ENCODE measurements at regions not wholly inside any gene's neighbourhood (a gene's known extent, or its start where the extent isn't known, plus 50 kb on each side); places are given as distances from the start of the nearest gene placed in this dataset.
"Not testable (repeated sequence)": the region's sequence is repeated elsewhere in the genome, so short reads cannot be mapped to it uniquely, and the experiment has no call there.

DNA sequence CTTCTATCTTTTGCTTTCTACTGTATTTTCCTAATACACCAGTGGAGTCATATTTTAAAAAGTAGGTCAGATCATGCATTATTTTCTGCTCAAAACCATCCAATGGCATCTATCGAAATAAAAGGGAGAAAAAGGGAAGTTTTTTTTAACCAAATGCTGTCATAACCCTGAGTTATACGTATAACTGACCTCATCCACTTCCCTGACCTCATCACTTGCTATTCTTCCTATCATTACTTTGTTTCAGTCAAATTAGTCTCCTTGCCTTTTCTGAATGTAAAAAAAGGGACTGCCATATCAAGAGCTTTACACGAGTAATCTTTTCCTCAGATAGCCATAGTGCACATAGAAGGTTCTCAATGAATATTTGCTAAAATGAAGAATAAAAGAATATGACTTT is 1383.6 kb downstream of the ZPLD1 start:
- DNase-seq: no peak

DNA sequence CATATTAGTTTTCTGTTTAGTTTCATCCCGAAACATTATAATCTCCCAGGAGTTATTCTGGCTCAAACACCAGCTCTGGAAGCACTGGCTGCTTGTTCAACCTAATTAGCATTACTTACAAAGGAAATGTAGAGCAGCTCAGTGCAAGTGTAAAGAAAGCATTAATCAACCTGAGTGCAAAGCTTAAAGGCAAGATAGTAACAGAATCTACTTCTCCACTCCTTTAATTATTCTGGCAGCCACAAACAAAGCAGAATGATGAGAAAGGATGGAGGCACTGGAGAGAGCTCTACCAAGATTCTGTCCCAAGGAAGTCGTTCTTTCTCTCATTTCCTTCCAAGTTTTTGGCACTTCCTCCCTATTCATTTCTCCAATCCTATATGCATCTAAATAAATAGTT is 1384.0 kb downstream of the ZPLD1 start:
- DNase-seq: no peak

DNA sequence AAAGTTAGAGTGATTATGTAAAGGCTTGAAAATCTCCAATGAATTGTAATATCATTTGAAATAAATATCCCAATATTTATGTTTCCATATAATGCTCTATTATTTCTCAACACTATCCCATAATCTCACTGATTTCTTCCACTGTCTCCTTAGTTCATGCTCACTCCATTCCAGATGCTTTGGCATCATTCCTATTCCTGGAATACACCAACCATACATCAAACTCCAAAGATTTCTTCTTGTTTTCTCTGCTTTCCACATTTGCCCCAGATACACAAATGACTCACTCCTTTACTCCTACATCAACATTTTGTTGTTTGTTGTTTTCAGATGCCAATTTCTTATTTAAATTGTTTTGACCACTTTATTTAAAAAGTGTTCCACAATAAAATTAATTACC is 1390.8 kb downstream of the ZPLD1 start:
- DNase-seq: no peak

DNA sequence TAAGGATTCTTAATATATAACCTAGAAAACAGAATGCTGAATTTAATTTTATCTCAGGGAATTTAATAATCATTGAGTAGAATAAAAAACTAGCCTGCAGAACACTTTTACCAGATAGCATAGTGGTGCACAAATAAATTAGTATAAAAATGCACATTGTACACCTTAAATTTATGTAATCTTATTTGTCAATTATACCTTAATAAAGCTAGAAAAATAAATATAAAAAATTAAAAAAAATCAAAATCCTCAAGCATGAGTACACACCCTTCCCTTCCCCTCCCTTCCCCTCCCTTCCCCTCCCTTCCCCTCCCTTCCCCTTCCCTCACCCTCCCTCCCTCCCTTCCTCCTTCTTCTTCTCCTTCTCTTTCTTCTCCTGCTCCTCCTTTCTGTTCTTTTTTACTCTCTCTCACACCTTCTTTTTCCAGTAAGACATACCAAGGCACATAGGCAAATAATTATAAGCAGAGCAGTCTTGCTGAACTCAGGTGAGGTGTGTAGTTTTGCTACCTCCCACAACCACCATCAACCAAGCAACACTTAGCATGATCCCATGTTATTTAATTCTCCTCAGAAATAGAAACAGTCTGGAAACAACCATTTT is 1395.0 kb downstream of the ZPLD1 start:
- DNase-seq: no peak

DNA sequence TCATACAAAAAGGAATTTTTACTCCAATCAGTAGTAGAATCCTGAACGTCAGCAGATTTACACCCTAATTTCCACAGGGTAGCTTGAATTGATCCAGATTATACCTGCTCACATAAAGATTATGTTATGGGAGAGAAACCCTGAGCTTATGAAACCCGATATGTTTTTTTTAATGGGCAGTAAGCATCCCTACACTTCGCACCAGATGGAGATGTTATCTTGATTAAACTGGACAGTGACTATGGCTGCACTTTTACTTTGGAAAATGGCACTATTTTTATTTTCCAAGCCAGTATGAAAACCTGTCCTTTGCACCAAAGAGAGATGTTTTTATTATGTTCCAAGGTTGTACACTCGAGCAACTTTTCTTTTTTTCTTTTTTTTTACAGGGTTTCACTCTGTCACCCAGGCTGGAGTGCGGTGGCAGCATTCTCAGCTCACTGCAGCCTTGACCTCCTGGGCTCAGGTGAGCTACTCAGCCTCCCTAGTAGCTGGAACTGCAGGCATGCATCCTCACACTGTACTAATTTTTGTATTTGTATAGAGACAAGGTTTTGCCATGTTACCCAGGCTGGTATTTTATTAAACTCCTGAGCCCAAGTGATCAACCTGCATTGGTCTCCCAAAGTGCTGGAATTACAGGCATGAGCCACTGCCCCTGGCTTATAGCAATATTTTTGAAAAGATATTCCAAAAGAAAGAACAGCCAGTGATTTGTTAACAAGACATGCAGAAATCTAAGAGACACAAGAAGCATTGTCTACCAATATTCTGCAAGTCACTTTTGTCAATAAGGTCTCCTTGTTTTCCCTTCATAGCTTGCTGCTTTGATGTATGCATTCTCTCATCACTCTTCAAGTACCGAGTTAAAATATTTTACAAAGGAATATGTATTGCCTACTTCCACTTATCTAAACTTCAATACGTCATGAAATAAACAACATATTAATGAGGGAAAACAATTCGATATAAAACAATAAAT is 1412.6 kb downstream of the ZPLD1 start:
- no peak for DNase-seq

DNA sequence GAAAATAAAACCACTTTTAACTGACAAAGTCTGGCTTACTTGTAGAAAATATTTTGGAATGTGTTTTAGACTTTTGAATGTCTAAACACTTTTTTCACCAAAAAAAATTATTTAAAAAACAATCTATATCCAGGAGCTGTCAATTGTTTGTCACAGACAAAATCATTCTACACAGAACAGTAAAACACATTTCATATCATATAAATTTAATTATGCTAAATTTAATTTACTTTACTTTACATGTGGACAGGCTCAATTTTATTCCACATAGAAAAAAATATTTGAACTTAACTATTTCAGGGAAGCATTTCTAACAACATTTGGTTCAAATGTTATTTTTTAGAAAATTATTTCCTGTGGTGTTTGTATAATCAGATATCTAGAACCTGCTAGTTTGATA is 1417.0 kb downstream of the ZPLD1 start:
- DNase-seq: no peak

DNA sequence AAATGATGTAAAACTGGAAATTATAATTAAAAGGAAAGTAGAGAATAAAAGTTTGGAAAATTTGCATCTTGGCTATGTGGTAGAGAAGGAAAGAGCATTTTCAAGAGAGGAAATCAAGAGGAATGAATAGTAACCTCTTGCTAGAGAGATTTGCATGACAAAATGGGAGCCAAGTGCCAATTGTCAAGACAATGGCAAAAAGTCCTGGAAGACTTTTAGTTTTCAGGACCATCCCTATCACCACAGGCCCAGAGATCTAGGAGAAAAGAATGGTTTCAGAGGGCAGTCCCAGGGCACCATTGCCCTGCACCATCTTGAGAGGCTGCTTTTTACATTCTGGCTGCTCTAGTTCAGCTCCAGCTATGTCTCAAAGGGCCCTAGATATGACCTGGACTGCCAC is 1427.6 kb downstream of the ZPLD1 start:
- DNase-seq: no peak

DNA sequence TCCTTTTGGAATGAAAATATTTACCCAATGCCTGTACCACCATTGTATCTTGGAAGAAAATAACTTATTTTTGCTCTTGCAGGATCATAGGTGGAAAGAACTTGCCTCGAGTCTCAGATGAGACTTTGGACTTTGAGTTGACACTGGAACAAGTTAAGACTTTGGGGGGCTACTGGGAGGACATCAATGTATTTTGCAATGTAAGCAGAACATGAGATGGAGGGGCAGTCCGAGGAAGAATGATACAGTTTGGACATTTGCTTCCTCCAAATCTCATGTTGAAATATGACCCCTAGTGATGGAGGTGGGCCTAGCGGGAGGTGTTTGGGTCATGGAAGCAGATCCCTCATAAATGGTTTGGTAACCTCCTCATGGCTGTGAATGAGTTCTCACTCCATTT is 1428.6 kb downstream of the ZPLD1 start:
- DNase-seq: no peak

DNA sequence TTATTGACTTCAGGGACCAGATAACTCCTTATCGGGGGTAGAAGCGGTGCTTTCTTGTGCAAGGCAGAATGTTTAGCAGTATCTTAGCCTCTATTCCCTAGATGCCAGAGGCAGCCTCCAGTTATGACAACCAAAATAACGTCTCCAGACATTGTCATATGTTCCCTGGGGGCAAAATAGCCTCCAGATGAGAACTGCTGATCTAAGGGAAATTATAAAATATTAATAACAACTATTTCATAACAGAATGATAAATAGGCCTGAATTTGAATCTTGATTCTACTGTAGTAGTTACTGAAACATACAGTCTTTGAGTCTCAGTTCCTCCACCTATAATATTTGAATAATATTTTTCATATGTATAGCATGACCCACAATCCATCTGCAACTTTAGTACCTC is 1431.3 kb downstream of the ZPLD1 start:
- no peak for DNase-seq

DNA sequence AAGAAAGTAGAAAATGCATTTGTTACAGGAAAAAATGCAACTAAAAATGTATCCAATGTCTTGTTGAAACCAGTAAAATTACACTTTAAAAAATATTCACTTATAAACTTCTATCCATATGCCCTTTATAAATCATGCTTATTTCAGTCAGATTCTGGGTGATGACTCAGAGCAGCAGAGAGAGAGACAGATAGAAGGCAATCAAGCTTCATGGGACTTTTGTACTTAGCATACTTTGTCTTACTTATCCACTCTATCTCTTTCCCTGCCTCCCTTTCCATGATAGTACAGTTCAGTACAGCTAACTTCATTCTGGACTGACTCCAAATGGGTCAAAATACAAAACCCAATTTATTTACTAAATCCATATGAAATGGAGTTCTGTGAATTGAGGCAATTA is 1438.2 kb downstream of the ZPLD1 start:
- DNase-seq: no peak

DNA sequence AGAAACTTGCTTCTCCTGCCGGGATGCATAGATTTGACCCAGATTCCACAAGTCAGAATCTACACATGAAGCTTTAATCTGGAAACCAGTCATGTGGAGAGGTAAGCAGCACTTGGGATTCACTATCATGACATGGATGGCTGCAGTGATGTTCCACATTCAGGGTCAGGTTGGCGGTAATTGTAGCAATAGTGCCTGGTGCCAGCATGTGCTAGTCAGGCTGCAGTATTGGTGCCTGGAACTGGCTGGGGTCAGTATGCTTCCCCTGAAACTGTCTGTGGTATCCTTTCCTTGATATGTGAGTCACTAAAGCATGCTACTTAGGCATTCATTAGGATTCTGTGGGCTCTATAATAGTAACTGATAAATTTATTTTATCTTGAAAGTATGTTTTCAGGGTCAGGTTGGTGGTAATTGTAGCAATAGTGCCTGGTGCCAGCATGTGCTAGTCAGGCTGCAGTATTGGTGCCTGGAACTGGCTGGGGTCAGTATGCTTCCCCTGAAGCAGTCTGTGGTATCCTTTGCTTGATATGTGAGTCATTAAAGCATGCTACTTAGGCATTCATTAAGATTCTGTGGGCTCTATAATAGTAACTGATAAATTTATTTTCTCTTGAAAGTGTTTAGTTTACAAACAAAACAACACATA is 1439.2 kb downstream of the ZPLD1 start:
- no peak for DNase-seq

DNA sequence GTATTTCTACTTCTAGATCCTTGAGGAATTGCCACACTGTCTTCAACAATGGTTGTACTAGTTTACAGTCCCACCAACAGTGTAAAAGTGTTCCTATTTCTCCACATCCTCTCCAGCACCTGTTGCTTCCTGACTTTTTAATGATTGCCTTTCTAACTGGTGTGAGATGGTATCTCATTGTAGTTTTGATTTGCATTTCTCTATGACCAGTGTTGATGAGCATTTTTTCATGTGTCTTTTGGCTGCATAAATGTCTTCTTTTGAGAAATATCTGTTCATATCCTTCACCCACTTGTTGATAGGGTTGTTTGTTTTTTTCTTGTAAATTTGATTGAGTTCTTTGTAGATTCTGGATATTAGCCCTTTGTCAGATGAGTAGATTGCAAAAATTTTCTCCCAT is 1447.0 kb downstream of the ZPLD1 start:
- DNase-seq: not testable (repeated sequence)

DNA sequence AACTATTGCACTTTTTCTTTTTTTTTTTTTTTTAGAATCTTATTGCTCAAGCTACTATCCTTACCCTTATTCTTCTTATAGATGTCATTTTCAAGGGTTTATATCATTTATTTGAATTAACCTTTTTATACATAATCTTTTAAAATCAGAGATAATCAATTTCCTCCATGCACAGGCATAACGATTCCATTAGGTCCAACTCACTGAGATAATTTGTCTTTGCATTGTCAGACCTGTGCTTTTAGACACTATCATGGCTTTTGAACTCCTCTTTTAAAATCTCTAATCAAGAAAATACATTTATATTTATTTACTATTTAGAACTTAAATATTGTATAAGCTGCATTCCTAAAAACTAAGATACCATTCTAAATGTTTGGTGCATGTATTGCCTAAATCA is 1454.9 kb downstream of the ZPLD1 start:
- no peak for DNase-seq

DNA sequence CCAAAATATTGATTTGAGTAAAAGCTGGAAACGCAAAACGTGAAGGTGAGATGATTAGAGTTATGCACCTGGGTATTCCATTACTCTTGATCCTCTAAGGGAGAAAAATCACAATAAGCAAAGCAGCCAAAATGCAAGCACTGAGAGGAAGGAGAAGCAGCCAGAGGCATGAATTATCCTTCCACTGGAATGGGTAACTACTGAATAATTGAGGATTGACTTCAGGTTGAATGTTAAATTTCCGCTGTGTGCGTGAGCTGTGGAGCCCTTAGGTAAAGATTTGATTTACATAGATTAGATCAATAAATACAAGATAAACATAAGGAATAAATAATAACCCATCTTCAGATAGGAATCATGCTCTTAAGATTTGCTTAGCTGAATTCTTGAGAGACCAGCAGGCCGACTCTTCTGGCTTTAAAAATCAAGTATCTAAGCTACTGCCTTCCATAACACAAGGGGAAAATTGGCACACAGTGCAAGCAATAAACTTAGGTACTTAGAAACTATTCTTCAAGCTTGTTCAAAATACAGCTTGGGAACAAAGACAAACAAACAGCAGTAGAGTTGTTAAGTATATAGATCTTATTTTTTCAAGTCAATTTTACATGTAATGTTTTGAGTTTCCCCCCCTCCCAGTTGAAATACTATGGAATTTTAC is 1459.5 kb downstream of the ZPLD1 start:
- DNase-seq: no peak

DNA sequence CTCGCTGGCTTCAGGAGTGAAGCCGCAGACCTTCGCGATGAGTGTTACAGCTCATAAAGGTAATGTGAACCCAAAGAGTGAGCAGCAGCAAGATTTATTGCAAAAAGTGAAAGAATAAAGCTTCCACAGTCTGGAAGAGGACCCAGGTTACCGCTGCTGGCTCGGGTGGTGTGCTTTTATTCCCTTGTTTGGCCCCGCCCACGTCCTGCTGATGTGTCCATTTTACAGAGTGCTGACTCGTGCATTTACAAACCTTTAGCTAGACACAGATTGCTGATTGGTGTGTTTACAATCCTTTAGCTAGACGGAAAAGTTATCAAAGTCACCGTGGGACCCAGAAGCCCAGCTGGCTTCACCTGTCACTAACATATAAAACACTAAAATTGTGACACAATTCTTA is 1464.5 kb downstream of the ZPLD1 start:
- DNase-seq: no peak

DNA sequence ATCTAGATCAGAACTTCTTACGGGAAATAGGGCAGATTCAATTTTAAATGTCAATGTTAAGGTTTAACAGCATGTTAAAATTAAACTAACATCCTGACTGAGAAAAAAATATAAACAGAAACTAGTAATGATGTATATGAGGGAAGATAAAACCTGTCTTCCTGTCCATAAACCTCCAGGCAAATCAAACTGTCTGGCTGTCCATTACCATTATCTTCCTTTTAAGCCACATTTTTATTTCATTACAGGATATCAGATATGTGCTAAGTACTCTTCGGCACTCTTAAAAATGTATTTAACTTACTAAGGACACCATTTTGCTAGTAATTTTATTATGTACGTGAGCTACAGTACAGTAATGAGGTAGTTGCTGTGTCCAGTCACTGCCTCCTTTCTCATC is 1461.7 kb upstream of the ALCAM start:
- no peak for DNase-seq

DNA sequence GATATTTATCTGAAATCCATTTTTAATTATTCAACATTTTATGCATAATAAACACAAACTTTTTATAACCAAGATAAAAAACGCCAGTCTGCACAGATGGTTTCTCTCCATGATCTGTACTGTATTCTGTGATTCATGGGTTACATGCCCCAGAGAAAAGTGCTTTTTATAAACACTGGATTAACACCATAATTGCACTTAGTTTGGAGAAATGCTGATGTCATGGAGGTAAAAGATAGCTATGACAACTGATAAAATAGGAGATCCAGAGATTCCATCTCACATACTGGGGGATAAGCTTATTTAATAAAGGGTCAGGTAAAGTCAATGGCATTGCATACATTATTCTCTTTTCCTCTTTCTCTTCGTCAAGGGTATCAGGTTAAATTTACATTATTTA is 1460.4 kb upstream of the ALCAM start:
- DNase-seq: no peak

DNA sequence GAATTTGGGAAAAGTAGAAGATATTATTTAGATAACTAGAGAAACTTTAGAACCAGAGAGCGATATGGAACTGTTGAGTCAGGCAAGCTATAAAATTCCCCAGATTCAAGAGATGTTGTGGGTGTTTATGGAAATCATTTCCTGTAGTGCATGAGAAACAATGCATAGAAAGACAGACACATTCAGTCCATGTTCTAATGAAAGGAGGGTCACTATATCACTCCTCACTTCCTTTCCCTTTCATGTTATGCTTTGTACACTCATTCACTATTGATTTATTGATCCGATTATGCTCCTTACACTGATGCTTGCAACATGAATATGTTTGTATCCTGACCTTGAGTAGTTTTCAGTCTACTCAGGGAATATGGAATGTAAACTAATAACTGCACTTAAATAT is 1459.9 kb upstream of the ALCAM start:
- DNase-seq: no peak

DNA sequence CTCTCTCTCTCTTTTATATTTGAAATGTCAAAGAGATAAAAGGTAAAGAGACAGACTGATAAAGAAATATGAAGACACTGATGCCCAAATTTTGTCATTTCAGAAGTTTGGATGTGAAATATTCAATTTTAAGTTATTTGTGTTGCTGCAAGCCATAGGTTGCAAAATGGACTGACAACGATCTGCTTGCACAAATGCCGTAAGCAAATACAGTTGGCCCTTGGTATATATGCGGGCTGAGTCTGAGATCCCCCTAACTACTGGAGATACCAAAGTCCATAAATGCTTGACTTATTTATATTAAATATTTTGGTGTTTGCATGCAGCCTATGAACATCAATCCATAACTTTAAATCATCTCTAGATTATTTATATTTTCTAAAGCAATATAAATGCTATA is 1459.1 kb upstream of the ALCAM start:
- no peak for DNase-seq

DNA sequence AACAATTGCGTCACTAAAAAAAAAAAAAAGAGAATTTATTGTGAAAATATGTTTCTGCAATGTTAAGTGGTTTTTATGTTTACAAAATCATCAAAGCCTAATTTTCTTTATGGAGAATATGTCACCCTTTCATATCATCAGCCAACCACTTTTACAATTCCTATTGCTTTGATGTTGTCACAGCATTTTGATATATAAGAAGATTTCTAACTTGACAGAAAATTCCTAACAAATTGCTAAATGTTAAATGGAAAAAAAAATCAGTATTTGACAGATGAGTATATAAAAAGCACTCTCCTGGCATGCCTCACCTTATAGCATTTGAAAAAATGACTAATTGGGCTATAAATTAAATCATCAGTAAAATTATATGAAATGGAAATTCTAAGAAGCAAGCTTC is 1457.3 kb upstream of the ALCAM start:
- DNase-seq: no peak

DNA sequence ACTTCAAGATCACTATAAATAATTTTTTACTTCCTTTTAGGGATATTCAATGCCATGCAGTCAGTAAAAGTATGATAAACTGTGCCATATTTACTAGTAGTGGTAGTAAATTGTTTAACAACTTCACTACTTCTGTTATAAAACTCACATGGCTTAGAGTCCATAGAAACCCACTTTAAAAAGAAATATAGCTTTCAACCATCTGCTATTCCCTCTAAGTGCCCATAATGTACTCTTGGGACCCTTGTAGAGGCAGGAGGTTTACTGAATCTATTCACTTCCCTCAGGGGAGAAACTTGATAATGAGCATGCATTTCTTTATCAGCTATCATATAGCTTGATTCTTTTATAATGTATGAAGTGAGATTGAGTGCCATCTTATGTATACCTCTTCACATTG is 1448.4 kb upstream of the ALCAM start:
- no peak for DNase-seq

DNA sequence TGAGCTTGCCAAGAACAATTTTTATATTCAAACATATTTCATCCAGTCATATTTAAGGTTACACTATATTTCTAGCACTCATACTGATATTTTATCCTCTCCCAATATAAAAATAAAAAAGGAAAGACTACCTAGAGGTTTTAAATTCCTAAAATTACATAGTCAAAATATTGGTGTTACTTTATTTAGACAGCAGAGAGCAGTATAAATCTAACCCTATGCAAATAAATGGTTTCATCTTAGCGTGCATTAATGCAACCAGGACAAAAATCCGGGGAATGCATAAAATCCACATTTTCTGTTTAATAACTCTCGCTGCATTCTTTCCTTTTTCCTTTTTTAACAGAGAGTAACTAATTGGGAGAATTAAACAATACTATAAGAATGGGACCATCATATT is 1447.4 kb upstream of the ALCAM start:
- DNase-seq: no peak

DNA sequence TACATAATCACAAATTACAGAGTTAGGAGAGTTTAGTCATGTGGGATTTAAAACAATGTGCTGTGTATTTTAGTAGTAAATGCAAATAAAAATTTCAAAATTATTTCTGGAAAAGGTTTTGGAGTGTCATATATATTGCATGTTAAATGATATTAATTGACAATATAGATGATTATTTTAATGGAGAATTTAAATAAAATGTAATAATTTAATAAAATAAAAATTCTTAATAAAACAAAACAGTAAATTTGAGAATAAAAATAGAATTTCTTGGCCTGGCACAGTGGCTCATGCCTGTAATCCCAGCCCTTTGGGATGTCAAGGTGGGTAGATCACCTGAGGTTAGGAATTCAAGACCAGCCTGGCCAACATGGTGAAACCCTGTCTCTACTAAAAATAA is 1442.8 kb upstream of the ALCAM start:
- DNase-seq: no peak

DNA sequence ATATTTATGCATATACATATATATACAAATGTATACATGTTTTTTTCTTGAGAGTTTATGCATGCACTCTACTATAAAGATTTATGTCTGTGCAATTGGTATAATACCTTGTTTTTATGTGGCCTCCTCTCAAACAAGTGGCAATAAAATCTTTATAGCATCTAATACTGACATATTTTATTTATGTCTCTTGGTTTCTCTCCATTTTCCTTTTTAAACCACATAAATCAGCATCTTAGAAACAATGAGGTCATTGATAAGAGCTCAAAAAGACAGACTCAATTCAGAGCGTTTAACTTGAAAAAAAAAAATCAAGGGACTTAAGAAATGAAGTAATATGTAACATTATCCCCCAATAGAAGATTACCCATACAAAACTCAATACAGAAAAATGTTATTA is 1442.2 kb upstream of the ALCAM start:
- DNase-seq: no peak

Measured in activated CD8-positive, alpha-beta memory T cell treated with anti-CD3 and anti-CD28 coated beads, Interleukin-2, amount 50 U/mL, for 48 hours (primary cell).